ENCODE measurements at regions not wholly inside any gene's neighbourhood (a gene's known extent, or its start where the extent isn't known, plus 50 kb on each side); places are given as distances from the start of the nearest gene placed in this dataset.

DNA sequence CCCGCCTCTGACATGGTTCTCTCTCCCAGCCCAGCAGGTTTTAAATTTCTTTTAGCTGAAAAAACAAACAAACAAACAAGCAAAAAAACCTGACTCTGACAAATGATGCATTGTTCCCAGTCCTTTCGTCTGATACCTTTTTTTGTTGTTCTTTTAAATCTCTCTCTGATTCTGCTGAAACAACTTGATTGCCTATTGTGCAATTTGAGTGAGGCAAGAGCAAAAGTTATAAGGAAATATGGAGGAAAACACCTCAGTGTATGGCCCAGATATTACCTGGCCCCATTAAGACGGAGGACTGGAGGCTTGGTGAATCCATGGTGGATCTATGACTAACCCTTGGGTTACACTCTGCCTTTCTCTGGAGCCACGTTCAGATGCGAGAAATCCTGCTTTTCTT lies 164.0 kb downstream of the MELK start:
- Histone ChIP-seq H3K27me3 (replicated peaks; ENCODE audit: control insufficient read depth, insufficient read depth, low read length) (no peaks in the 10 kb centered on the region; the same call in 1 of the 2 replicates), H3K4me3 (replicated peaks; ENCODE audit: low read depth, low read length) (no peak overlapping the region), H3K36me3 (ENCODE audit: control insufficient read depth, insufficient read depth, low read length) (no peaks in the 10 kb centered on the region)
- TF ChIP-seq, protein P1, sequence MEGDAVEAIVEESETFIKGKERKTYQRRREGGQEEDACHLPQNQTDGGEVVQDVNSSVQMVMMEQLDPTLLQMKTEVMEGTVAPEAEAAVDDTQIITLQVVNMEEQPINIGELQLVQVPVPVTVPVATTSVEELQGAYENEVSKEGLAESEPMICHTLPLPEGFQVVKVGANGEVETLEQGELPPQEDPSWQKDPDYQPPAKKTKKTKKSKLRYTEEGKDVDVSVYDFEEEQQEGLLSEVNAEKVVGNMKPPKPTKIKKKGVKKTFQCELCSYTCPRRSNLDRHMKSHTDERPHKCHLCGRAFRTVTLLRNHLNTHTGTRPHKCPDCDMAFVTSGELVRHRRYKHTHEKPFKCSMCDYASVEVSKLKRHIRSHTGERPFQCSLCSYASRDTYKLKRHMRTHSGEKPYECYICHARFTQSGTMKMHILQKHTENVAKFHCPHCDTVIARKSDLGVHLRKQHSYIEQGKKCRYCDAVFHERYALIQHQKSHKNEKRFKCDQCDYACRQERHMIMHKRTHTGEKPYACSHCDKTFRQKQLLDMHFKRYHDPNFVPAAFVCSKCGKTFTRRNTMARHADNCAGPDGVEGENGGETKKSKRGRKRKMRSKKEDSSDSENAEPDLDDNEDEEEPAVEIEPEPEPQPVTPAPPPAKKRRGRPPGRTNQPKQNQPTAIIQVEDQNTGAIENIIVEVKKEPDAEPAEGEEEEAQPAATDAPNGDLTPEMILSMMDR (IDR thresholded peaks at IDR 0.05; ENCODE audit: insufficient read depth, low read length, poor library complexity, severe bottlenecking), result no peak
- DNase-seq (ENCODE audit: extremely low read depth, insufficient read length), result no peak

DNA sequence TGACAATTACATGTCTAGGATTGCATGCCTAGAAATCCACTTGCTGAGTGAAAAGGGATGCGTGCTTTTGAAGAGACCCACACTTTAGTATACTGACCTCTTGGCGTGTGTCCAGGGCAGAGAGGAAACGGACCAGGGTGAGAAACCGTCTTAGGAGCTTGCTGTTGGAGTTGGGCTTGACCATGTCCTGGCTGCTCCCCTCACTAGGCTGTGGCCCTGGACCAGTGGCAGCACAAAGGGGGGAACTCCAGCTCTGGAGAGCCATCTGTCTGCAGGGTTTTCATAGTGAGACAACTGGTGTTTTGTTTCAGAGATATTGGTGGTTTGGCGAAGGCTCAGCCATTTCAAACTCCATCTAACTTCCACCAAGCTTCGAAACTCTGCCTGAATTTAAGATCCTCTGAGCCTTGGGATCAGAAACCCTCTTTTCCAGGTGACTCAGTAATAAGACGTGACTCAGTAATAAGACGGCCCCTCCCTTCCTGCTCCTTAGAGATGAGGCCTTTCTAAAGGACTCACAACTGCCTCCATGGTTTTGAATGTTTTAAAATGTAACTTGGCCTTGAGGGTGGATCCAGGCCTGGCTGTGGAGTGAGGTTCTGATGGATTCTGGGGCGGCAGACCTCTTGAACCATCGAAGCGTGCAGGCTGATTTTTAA lies 165.8 kb downstream of the MELK start:
- TF ChIP-seq, protein P1 (IDR thresholded peaks at IDR 0.05; ENCODE audit: insufficient read depth, low read length, poor library complexity, severe bottlenecking), result no peak
- Histone ChIP-seq H3K4me3 (replicated peaks; ENCODE audit: low read depth, low read length) (no peak overlapping the region), H3K36me3 (ENCODE audit: control insufficient read depth, insufficient read depth, low read length) (no peaks in the 10 kb centered on the region), H3K27me3 (replicated peaks; ENCODE audit: control insufficient read depth, insufficient read depth, low read length) (no peaks in the 10 kb centered on the region; the same call in 1 of the 2 replicates)
- DNase-seq (ENCODE audit: extremely low read depth, insufficient read length), result no peak

DNA sequence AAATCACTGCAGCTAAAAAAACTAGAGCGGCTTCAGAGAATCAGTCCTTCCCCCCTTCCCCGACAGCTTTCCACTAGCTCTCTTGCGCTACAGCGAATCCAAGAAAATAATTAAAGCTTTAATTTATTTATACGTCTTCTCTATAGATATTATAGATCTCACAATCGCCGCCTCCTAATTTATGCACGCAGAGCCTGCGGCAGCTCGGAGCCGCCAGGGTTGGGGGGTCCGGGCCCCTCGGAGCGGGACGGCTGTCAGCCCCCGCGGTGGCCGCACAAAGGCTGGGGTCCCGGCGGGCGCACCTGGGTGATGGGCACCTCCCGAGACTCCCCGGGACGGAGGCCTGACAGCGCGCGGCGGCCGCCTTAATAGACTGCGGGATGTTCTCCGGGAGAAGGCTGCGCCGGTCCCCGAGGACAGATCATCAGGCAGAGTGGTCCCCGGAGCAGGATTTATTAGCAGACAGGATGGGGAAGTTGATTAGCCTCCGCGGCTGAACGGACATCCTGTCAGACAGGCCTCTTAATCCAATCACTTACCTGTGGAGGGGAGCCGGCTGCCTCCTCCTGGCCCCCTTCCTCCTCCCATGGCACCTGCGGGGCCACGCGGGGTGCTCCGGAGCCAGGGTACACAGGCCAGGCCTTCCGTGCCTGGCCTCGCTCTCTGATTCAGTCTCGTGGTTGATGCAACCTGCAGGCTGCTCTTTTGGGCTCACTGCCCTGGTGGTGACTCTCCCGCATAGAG lies 166.8 kb downstream of the MELK start:
- Histone ChIP-seq H3K27me3 (replicated peaks; ENCODE audit: control insufficient read depth, insufficient read depth, low read length) (no peaks in the 10 kb centered on the region; the same call in 1 of the 2 replicates), H3K36me3 (ENCODE audit: control insufficient read depth, insufficient read depth, low read length) (no peaks in the 10 kb centered on the region), H3K4me3 (replicated peaks; ENCODE audit: low read depth, low read length) (no peak overlapping the region)
- DNase-seq (ENCODE audit: extremely low read depth, insufficient read length), result no peak
- TF ChIP-seq, protein P1 (IDR thresholded peaks at IDR 0.05; ENCODE audit: insufficient read depth, low read length, poor library complexity, severe bottlenecking), result no peak

DNA sequence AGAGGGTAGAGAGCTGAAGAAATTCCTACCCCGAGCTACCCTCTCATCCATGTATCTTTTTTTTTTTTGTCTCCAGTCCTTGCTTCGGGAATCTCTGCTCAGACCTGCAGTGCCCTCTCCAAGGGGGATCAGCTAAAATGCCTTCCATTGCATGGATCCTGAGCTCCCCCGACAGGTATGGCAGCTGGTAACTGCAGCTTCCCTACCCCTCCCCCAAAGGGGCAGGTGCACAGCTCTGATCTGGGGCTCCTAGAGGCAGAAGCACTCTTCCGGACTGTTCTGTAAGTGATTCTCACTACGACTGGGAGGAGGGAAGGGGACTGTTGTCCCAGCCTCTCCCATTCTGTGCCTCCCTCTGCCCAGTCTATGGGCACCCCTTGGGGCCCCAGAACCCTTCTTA lies 169.6 kb downstream of the MELK start:
- H3K4me3 ChIP-seq (replicated peaks; ENCODE audit: low read depth, low read length), result no peak overlapping the region
- no peaks in the 10 kb centered on the region; the same call in 1 of the 2 replicates for H3K27me3 ChIP-seq (replicated peaks; ENCODE audit: control insufficient read depth, insufficient read depth, low read length)
- TF ChIP-seq, protein P1 (IDR thresholded peaks at IDR 0.05; ENCODE audit: insufficient read depth, low read length, poor library complexity, severe bottlenecking), result no peak
- no peaks in the 10 kb centered on the region for H3K36me3 ChIP-seq (ENCODE audit: control insufficient read depth, insufficient read depth, low read length)
- no peak for DNase-seq (ENCODE audit: extremely low read depth, insufficient read length)

DNA sequence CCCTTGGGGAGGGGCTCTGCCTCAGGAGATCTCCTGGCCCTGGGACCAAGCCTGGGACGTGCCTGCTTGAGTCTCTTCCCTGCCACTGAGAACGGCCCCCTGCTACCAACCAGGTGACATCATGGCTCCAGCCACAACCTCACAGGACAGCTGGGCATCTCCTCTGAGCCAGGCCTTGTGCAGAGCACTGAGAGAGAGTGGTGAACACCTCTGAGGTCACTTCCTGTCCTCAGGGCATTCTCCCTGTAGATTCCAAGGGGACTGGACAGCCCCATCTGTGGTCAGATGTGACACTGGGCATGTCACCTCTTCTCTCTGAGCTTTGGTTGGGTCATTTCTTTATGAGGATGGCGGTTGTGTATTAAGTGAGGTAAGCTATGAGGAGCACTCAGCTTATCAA lies 172.0 kb downstream of the MELK start:
- H3K4me3 ChIP-seq (replicated peaks; ENCODE audit: low read depth, low read length), result no peak overlapping the region
- no peaks in the 10 kb centered on the region; the same call in 1 of the 2 replicates for H3K27me3 ChIP-seq (replicated peaks; ENCODE audit: control insufficient read depth, insufficient read depth, low read length)
- TF ChIP-seq, protein P1 (IDR thresholded peaks at IDR 0.05; ENCODE audit: insufficient read depth, low read length, poor library complexity, severe bottlenecking), result no peak
- DNase-seq (ENCODE audit: extremely low read depth, insufficient read length), result no peak
- no peaks in the 10 kb centered on the region for H3K36me3 ChIP-seq (ENCODE audit: control insufficient read depth, insufficient read depth, low read length)

Data from GM06990 (cell line).